ENCODE measurements at regions not wholly inside any gene's neighbourhood (a gene's known extent, or its start where the extent isn't known, plus 50 kb on each side); places are given as distances from the start of the nearest gene placed in this dataset.

DNA sequence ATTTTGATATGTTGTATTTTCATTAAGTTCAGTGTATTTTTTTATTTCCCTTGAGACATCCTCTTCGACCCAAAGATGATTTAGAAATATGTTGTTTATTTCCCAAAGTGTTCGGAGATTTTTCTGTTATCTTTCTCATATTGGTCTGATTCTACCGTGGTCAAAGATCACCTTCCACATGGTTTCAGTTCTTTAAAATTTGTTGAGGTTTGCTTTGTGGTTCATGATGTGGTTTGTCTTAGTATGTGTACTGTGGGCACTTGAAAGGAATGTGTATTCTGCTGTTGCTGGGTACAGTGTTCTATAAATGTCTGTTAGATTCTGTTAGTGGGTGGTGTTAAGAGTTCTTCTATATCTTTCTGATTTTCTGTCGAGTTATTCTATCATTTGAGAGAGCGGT, 103.4 kb upstream of the FHIT start:
- TF ChIP-seq CTCF (IDR thresholded peaks at IDR 0.05) = no peak
- no peak for TF ChIP-seq POLR2A (IDR thresholded peaks at IDR 0.05)
- no peak for TF ChIP-seq POLR2AphosphoS5 (IDR thresholded peaks at IDR 0.05)
- TF ChIP-seq EP300 (IDR thresholded peaks at IDR 0.05) = no peak

All from gastroesophageal sphincter (tissue), 3 donors.